HG03571 (cell line): ENCODE measurements at regions not wholly inside any gene's neighbourhood (a gene's known extent, or its start where the extent isn't known, plus 50 kb on each side); places are given as distances from the start of the nearest gene placed in this dataset.

Source experiments
- ATAC-seq: cut with Tn5 transposase; IDR thresholded peaks from one replicate; pipeline ENCODE4 v1.9.1; 2021; ENCODE audit not compliant: unreplicated experiment

DNA sequence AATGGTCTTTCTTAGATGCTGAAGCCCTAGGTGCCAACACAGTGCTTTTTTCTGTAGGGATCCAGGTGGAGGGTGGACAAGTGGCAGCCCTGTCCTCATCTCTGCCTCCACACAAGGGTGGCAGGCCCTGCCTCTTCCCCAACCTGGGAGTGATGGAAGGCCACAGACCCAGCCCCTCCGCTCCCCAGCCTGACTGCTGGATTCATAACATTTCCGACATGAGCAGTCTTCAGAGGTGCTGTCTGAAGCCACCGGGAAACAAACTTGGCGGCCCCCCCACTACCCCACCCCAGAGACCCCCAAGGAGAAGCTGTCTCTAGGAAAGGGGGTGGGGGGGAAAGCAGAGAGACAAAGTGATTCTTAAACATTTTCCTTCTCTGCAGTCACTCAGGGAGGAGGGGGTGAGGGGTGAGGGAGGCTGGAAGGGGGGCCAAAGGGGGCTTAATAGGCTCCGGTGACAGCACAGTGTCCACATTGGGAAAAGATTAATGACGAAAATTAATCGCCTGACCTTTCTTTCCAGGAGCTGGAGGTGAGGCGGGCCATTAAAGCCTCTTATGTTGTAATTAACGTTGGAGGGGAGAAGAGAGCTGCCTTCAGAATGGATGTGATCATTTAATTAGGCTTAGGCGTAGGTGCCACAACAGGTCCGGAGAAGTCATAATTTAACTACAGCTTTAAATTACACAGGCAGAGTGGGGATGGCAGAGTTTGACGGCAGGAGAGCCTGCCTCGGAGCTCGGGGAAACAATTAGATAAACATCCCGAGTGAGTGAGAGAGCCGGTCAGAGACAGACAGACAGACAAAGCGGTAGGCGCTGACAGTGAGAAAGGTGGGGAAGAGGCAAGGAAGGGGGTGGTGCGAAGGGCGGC, 76.8 kb upstream of the FOXP4 start:
- ATAC-seq = no peak

DNA sequence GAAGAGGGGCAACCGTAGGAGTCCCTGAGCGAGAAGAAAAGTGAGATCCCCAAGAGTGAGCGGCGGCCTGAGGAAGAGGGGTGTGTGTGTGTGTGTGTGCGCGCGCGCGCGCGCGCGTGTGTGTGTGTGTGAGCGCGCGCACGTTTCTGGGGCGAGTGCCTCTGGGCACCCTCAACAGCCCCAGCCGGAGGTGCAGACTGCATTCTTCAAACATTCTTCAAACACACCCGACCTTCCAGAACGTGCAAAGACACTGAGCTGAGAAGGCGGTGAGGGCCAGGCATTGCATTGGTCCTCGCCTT, 76.2 kb upstream of the FOXP4 start:
- ATAC-seq = no peak

DNA sequence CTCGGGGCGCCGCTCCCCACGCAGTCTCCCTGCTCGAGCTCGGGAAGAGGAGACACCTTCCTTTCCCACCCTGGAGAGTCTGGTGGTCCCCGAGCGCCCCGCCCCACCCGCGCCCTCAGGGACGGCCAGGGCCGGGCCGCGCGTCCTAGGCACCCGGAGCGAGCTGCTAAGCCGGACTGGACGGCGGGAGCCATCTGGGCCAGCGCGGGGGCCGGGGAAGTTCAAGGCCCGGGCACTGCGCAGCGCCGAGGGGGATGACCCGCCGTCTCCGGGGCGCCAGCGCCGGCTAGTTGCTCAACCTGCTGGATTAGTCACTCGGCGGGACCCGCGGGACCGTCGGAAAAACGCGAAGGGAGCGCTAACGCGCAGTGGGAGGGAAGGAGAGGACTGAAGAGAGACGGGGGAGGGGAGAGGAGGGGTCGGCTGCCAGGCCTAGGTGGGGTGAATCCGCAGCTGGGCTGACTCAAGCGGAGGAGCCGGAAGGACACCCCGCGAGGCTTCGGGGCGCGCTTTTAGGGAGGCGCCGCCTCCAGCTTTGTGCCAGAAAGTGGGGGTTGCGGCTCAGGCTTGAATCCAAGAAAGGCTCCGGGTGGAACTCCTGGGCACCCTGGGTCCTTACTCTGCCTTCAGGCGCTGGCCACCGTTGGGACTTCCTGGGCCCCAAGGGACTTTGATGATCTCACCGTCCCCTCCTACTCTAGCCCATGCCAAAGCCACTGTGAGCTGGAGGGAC, 75.7 kb upstream of the FOXP4 start:
- no peak for ATAC-seq

DNA sequence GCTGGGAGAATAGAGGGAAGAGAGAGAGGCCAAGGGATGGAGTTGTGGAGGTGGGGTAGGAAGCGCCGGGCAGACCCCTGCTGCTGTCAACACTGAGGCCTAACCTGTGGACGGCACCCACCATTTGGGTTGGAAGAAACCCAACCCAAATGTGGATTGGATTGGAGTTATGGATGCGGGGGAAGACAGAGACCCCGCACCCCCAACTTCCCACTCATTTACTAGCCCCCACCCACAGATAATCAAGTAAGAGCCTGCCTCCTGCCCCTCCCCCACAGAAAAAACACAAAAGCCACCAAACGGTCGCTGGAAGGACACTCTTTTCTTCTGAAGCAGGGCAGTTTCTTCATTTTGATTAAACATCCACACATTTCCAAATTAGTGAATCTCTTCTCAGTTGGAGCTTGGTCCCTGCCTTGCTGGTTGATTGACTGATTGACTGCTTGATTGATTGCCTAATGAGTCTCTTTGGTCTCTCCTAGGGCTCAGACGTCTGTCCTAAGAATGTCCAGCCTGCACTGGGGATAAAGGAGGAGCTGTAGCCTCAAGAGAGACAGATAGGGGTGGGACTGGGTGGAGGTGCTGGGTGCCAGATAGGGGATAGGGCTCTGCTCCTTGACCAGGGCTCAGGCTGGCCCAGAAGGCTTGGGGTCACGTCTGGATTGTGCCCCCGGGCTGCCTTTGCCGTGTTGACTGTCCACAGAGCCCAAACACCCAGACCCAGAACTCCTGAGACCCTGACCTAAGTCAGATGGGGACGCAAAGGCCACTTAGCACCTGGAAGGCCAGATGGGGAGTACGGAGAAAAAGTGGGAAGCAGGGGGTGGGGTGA, 74.9 kb upstream of the FOXP4 start:
- ATAC-seq = no peak

DNA sequence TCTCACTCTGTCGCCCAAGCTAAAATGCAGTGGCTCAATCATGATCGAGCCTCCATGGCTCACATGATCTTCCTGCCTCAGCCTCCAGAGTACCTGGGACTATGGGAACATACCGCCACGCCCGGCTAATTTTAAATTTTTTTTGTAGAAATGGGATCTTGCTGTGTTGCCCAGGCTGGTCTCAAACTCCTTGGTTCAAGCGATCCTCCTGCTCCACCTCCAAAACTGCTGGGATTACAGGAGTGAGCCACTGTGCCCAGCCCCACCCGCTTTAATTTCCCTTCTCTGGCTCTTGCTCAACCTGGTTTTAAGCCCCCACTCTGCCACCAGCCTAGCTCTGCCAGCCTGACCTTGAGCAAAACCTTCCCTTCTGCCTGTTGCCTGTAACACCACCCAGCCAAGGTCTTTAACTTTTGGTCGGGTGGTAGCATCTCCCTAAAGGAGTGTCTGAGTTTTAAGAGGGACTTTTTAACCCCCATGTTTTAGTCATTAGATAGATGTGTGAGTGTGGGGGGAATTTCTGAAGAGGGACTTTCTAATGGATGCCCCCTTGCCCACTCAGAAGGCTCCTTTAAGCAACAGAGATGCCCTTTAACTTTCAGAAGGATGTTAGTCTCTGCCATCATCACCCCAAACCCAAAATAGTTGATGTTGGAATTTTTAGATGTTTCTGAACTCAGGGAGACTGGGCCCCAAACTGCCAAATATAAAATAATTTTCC, 71.8 kb upstream of the FOXP4 start:
- ATAC-seq = no peak

DNA sequence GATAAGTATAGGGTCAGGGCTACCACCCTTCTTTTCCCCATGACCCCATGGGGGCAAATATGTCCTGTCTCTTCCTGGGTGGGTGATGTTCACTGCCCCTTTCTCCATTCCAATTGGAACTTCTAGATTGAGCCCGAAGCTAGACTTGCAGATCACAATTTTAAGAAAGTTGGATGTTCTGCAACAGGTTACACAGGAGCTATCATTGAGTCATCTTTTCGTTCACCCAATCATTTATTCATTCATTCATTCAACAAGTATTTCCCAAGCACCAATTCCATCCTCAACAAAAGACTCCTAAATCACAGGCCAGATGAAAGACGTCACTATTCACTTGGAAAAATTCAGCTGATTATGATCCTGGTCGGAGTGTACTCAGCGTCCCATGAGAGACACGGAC, 71.0 kb upstream of the FOXP4 start:
- no peak for ATAC-seq

DNA sequence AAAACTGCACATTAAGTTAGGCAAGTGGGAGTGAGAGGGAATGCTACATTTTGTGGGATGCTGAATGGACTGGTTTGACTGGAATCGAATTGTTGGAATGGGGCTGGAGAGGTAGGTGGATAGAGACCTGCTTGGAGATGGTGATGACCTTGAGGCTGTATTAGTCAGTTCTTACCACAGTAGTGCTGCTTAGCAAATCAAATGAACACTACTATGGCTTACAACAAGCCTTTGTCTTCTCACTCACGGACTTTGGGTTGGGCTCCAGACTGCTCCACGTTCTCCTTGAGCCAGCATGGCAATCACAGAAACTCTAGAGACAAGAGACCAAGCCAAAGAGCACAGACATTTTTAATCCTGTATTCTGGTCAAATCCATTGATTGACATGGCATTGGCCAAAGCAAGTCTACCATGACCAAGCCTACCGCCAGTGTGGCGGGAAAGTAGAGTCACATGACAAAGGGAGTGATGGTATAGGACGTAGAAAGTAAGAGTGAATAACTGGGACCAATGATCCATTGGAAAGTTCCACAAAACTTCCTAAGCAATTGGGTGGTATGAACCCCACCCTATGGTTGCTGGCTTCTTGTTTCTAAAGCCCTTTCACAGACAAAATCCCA, 70.3 kb upstream of the FOXP4 start:
- ATAC-seq = no peak

DNA sequence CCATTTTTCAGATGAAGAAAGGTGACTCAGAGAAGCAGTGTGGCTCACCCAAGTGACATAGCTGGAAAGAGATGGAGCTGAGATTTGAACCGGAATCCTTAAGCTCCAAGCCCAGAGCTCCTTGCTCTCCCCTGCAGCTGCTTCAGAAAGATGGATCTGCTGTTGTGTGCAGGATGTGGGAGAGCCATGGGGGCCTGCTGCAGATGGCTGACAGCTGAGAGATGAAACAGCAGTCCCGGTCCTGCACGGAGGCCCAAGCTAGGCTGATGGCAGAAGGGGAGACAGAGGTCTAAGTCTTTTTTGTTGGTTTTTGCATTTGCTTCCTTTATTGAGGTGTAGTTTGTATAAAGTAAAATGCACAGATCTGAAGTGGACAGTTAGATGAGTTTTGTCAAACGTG, 69.8 kb upstream of the FOXP4 start:
- ATAC-seq = no peak

DNA sequence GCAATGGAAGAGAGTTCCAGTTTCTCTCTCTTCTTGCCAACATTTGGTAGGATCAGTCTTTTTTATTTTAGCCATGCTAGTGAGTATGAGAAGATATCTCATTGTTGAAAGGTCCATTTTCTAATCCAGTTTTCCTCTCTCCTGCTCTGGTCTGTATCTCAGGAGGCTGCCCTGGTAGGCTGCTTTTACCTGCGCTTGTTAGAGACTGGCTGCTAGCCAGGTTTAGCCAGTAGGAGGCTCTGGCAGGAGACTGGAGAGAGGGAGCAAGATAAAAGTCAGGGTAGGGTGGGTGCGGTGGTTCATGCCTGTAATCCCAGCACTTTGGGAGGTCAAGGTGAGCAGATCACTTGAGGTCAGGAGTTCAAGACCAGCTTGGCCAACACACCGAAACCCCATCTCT, 68.6 kb upstream of the FOXP4 start:
- no peak for ATAC-seq

DNA sequence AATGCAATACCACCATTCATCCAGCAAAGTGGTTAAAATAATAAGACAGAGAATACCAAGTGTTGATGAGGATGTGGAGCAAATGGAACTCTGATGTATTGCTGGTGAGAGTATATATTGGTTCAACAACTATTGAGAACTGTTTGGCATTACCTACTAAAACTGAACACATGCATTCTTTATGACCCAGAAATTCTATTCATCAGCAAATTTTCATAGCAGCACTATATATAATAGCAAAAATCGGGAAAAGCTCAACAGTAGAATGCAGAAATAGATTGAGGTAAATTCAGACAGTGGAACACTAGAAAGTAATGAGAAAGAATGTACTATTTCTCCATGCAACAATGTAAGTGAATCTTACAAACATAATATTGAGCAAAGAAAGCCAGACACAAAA, 62.2 kb upstream of the FOXP4 start:
- no peak for ATAC-seq

DNA sequence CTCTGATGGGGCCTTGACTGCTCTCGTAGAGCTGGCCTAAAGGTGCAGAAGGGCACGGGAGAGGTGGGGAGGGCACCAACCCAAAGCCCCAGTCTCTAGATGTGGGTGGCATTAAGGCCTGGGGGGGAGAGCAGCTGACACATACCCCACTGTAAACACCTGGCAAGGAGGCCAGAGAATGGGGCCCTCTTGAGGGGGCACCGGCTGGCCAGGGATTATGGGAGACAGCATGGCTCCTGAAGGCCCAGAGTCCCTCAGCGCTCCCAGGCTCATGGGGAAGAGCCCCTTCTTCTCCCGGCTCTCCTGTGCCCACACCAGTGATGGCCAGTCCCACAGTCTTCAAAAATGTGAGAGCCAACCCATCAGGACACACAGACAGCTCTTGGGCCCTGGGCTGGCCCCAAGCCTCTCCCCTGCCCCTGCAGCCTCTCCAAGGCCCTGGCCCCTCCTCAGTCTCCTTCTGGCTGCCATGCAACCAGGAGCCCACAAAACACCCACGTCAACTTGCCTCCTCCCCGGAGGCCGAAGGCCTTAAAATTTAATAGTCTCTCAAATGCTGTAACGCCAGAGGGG, 58.2 kb upstream of the FOXP4 start:
- no peak for ATAC-seq

DNA sequence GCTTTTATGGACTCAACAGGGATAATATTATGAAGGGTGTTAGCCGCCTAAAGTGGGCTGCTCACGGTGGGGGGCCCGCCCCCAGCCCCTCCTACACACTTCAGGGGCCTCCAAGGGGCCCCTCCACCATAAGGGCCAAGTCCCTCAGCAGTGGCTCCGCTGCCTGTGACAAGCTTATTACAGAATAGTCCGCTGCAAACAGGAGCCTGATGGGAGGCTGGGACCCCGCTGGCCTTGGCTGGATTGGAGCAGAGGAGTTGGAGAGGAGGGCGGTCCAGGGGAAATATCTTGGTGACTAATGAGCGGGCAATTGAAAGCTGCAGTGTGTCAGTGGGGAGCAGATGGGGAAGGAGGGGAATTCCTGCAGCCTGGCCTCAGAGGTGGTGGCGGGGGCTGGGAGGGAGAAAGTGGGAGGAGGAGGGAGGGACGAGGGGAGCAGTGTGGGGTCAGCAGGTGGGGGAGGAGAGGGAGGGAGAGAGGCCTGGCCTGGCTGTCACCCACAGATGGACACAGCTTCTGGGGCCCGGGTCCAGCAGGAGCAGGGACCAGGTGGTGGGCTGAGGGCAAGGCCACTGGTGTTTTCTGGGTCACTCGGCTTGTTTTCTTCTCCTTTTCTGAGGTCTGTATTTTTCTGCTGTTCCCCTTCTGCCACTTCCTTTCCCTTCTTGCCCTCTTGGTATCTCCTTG, 57.6 kb upstream of the FOXP4 start:
- ATAC-seq = no peak

DNA sequence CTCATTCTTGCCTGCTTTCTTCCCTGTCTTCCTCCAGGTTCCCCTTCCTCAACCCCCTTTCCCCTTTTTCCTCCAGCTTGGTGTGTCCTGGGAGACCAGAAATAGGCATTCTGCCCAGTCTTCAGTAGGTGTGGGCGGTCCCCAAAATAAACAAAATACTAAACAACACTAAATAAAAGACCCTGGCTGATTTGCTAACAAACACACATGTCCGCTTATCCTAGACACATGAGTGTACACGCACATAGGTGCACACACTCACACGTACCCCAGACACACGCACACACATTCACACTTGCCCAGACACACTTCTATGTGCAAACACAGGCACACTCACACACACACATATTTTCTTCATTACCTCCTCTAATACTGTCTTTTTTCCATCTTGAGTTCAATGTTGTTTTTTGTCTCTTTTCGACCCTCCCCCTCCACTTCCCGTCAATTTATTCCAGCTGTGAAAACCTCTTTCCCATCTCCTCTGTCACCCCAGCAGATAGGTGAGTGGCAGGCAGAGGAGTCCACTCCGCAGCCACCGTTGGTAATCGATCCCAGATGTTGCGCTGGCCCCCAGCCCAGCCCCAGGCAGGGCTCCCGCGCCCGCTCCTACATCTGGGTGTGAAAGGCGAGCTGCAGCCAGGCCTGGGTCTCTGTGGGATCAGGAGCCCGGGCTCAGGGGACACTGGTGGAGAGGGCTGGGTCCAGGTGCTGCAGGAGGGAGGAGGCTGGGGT, 56.9 kb upstream of the FOXP4 start:
- ATAC-seq = no peak

DNA sequence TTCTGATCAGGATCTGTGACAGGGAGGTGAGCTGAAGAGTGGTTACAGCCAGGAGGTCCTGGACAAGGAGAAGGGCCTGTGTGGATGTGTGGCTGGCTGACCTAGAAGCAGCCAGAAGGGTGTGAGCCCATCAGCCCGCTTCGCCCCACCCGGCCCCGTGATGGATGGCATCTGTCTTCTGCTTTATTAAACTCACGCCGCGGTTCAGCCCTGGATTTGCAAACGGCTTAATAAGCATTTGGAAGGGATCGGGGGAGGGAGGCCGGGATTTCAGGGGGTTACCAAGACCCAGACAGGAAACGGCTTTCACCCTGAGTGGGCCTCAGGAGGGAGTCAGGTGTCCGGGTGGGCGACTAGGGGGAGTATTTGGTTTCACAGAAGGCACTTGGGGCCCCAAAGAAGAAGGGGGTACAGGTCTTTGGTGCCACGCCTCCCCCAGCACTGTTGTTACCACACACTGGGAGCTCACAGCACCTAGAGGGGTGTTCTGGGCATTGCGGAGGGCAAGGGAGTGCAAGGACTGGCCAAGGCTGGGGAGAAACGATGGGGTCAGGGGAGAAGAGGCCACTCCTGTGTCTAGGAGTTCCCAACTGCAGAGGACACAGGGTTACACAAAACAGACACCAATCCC, 53.8 kb upstream of the FOXP4 start:
- ATAC-seq = no peak

DNA sequence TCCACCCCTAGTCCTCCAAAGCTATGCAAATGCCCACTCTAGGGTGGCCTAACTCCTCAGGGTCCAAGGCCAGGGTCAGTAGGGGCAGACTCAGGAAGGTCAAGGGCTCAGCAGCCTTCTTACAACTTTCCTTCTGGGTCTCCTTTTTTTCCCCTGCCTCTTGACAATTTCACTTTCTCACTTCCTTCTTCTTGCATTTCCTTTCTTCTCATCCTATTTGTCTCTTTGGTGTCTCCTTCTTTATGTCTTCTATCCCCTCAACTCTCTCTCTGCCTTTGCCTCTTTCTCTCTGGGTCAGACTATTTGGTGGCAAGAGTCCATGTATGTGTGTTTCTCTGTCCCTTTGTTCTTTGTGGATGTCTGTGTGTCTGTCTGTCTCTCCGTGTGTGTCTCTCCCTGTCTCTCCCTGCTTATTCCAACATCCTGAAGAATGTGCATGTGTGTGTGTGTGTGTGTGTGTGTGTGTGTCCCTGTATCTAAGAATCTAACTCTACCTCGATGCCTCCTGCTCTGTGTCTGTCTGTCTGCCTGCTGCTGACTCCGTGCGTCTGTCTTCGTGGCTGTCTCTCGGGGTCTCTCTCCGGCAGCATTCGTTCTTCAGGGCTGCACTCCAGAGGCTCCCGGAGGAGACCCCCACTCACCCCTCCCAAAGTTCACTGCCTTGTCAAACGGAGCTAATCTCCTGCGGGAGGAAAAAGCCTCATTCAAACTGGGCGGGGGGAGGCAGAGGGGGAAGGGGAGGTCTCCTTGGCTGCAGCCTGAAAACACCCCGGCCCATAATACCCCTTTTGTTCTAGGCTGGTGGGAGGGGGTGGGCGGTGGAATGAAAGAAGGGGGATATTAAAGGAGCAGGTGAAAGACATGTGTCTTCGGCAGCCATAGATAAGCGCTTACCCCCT, 51.7 kb upstream of the FOXP4 start:
- ATAC-seq = no peak
